HG03139 (cell line): ENCODE measurements at regions not wholly inside any gene's neighbourhood (a gene's known extent, or its start where the extent isn't known, plus 50 kb on each side); places are given as distances from the start of the nearest gene placed in this dataset.
"Not testable (repeated sequence)": the region's sequence is repeated elsewhere in the genome, so short reads cannot be mapped to it uniquely, and the experiment has no call there.

ENCODE experiments used
- ATAC-seq: cut with Tn5 transposase; IDR thresholded peaks from one replicate; pipeline ENCODE4 v1.9.1; 2021; ENCODE audit not compliant: unreplicated experiment

DNA sequence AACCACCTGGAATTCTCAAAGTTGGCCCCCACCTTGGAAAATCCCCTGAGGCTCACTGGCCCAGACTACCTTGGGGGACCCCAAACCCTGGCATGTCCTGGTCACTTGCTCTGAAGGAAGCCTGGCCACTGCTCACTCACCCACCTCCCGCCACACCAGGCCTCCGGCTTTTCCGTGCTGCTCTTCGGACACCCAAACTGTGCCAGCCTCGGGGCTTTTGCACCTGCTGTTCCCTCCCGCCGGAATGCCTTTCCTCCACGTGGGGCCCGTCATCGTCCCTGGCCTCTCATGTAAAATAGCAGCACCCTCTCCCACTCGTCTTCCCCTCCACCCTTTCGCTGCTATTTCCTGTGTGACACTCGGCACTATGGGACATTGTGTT lies 87.2 kb upstream of the NCOR2 start:
- no peak for ATAC-seq

DNA sequence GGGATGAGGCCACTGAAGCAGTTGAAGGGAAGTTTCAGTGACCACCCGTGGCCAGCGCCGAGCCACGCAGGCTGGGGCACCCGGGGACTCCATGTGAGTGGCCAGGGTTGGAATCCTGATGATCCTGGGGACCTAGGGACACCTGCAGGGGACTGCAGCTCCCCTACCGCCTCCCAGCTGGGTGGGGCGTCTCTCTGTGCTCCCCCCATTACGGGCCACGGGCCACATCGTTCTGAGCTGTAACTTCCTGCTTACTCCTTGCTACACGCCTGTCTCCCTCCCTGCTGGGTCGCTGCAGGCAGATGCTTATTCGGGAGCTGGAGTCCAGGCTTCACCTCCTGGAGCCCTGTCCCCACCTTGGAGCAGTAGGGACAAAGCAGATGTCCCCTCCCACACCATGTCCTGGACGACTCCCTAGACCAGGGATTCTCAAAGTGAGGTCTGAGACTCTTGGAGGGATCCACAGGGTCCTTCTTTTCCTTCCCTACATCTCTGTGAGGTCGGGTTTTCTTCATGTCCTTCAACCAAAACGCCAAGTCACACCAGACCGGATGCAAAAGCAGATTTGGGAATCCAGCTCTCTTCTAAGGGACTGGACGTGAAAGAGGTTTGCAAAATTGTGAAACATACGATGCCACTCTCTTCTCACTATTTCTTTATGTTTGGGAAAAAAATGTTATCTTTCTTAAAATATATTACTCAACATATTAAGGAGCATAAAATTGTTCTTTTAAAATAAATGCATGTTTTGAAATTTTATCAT lies 85.9 kb upstream of the NCOR2 start:
- no peak for ATAC-seq

DNA sequence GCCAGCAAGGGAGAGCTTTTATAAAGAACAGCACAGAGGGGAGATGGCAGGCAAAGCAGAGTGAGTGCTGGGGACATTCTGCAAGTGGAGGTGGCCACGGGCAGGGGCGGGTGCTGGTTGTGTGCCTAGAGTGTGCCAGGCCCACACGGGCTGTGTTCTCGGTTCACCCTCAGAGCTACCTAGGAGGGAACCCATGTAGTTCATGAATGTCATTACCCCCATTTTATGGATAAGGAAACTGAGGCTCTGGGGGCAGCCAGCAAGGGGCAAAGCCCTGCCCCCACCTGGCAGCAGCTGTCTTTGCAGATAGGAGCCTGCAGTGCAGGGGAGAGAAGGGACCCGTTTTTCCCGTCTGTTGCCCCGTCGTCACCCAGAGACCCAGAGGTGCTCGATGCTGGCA lies 85.2 kb upstream of the NCOR2 start:
- no peak for ATAC-seq

DNA sequence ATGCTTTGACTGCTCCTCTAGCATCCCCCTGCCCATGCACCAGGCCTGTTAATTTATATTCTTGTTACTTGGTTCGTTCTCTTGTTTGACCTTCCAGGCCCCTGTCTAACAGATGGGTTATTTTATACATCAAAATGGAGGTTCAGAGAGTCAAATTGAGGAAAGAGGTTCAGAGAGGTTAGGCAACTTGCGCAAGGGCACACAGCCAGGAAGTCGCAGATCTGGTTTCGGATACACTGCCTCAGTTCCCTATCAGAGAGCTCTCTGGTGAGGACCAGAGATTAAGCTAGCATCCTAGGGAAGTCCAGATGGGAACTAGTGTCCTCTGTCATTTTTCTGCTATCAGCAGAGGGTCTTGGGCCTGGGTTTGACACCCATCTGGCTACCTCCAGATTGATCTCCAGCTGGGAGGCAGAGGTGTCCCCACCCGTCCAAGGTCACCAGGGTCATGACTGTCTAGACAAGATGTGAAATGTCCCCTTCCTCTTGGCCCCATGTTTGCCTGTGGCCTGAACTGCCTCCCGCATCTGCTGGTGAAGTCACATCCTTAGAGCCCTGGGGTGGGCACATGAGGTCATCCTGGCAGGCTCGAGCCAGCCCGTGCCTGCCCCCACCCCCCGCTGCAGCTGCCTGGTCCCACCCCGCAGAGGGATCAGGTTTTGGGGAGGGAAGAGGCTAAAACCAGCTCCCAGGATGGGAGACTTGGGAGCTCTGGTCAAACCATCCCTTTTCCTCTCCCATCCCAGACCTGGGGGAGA lies 84.3 kb upstream of the NCOR2 start:
- no peak for ATAC-seq

DNA sequence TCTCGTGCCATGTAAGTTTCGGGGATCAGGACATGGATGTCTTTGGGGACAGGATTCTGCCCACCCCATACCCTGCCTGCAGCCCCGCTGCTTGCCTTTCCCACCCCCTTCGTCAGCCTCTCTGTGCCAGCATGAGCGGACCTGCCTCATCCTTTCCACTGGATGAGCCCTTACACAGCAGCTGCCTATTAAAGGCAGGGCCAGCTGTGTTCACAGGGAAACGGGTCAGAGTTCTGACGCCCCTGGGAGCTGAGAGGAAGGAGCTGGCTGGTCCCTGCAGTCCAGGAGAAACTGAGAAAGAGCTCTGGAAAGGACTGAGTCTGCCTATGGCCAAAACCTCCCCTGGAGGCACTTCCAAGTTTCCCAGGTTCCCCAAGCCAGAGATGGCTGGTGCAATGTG lies 83.5 kb upstream of the NCOR2 start:
- no peak for ATAC-seq

DNA sequence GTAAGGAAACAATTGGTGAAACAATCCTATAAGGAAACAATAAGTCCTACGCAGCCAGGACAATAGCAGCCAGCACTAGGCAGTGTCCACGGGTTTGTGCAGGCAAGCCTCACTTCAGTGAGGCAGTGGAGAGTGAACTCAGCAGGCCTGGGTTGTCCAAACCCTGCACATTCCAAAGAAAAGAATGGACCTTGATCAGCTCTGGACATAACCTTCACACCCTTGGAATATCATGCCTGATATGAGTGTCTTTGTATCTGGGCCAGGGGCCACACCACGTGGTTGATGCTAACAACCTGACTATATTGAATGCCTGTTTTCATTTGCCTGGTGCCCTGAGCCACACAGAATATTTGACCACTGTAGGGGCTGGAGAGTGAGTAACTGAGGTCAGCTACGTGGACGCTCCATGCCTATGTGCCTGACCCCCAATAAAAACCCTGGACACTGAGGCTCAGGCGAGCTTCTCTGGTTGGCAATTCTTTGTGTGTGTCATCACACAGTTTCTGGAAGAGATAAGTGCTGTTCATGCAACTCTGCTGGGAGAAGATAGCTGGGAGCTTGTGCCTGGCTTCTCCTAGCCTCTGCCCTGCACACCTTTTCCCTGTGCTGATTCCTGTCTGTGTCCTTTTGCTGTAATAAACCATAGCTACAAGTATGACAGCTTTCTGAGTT lies 81.4 kb upstream of the NCOR2 start:
- no peak for ATAC-seq

DNA sequence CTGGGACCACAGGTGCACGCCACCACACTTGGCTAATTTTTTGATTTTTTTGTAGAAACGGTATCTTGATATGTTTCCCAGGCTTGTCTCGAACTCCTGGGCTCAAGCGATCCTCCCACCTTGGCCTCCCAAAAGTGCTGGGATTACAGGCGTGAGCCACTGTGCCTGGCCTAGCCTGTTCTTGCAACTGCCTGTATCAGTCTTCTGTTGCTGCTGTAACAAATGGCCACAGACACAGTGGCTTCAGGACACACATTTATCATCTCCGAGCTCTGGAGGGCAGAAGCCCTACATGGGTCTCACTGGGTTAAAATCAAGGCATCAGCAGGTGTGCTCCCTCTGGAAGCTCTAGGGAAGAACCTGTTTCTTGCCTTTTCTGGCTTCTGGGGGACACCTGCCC lies 79.9 kb upstream of the NCOR2 start:
- no peak for ATAC-seq

DNA sequence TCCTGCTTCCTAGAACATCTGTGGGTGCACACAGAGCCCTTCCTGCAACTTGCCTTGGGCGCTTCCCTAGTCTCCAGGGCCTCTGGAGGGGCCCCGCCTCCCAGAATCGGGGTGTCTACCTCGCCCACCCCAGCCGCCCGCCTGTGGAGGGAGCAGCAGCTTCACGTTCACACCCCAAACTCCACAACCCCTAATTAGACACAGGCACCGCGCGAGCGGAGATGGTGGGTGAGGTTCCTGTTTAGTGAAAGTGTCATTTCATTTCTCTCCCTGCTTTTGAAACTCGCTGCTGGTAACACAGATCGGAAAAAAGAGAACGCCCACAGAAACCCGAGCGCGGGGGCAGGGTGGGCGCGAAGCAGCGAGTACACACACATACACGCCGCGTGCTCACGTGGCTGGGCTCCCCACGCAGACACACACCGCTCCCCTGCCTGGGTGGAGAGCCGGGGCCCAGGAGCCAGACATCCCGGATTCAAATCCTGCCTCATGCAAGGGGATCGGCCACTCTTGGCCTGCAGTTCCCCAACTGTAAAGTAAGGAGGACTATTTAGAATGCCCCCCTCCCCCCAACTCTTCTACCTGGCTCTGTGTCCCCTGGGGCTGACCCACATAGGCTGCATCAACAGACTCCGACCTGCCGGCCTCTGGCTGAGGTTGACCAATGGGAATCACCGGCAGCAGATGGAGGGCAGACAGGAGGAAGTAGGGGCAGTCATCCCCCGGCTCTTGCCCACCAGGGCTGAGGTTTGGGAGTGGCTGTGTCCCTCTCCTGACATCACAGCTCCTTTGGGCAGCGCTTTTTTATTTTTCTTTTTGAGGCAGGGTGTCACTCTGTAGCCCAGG lies 79.2 kb upstream of the NCOR2 start:
- no peak for ATAC-seq

DNA sequence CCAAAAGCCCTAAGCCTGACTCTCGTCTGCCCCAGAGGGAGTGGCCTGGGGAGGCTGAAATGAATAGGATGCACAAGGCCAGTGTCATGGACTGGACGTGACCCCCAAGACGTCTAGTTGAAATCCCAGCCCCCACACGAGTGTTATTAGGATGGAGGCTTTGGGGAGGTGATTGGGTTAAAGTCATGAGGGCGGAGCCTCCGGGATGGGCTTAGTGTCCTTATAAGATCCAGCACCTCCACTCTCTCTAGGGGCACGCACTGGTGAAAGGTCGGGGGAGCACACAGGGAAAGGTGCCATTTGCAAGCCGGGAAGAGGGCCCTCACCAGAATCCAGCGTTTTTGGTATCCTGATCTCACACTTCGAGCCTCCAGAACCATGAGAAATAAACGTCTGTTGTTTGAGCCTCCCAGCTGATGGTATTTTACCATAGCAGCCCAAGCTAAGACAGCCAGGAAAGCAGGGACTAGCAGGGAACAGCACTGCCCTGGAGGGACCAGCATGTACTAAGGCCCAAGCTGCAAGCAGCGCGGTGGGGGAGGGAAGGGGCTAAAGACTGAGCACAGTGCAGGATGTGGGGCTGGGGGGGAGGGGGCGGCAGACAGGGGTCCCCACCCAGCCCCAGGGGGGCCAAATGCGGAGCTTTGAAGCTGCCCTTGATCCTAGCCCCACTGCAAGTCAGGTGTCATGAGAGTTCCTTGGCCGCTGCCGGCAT lies 78.3 kb upstream of the NCOR2 start:
- no peak for ATAC-seq

DNA sequence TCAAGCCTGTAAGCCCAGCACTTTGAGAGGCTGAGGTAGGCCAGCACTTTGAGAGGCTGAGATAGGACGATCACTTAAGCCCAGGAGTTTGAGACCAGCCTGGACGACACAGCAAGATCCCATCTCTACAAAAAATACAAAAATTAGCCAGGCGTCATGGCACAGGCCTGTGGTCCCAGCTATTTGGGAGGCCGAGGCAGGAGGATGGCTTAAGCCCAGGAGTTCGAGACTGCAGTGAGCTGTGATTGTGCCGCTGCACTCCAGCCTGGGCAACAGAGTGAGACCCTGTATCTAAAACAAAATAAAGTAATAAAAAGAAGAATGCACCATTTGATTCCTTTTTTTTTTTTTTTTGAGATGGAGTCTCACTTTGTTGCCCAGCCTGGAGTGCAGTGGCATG lies 76.4 kb upstream of the NCOR2 start:
- not testable (repeated sequence) for ATAC-seq

DNA sequence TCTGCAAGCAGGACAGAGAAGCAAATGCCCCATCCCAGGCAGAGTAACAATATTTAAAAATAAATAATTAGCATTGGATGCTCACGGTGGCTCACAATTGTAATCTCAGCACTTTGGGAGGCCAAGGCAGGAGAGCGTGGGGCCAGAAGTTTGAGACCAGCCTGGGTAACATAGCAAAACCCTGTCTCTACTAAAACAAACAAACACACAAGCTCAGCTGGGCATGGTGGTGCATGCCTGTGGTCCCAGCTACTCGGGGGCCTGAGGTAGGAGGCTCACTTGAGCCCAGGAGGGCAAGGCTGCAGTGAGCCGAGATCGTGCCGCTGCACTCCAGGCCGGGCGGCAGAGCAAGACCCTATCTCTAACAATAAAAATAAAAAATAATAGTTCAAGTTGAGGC lies 74.7 kb upstream of the NCOR2 start:
- ATAC-seq, result no peak

DNA sequence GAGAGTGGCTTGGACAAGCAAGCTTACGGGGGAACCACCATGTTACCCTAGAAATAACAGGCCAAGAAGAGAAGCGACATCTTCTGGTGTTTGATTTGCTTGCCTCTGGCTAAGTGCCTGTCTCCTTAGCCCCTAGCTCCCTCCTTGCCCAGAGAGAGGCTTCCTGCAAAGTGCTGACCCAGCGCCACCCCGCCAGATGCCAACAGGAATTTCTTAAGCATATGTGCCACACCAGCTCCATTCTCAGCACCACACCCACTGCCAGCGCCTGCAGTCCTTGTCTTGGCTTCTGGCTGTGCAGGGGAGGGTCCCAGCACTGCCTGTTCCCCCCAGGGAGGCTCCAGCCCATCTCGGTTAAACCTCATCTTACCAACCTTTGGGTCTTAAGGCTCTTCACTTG lies 74.2 kb upstream of the NCOR2 start:
- no peak for ATAC-seq

DNA sequence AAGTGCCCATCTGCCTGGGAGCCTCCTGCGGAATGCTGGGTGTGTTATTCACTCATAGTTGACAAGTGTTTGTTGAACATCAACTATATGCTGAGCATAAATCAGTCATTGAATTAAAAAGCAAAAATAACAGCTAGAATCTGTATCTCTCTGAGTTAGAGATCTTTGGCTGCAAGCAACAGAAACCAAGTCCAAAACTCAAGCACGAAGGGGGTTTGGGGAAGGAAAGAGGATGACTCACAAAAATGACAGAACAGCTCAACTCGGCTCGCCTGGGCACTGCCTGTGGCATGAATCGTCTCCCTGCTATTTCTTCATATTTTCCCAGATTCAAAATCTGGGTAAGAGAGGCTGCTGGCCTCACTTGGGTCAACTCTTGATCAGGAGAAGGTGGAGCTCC lies 72.6 kb upstream of the NCOR2 start:
- ATAC-seq, result no peak

DNA sequence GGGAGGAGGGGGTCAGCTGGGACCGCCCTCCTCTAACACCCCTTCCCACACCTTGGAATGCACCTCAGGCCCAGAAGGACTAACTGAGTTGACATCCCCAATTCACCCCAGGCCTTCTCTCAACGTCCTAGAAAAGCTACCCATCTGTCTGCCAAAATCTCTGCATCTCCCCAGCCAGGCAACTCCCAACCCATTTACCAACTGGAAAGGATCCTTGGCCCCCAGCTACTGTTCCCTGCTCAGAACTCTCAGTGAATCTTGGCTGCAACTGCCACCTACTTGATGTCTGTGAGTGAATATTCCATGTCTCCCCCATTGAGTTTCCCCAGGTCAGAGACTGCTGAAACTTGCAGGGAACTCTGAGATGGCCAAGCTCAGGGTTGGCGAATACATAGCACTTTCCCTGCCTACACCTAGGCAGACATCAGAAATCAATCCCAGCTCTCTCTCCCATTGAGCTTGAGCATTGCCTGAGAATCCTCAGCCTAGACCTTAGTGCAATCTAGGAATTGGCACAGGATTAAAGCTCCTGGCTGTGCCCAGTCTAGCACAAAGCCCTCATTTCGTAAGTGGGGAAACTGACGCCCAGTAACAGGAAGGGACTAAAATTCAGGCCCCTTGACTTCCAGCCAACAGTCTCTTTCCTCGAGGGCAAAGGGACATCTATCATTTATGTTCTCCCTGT lies 71.9 kb upstream of the NCOR2 start:
- ATAC-seq, result no peak

DNA sequence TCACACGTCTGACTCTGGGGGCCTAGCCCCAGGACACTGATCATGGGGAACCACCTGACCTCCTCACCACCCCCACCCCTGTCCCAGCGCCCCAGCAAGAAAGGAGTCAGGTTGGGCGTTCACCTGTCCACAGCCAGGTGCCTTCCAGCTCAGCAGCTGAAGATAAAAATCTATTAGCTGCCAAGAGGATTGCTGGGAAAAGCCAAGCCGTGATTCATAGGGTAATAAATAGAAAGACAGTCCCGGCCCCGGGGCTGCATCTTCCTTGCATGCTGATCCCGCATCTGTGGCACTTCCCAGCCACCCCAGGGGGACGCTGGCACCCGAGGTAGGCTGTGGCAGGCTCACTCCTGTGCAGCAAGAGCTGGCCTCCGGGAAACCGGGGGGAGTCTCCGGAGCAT lies 70.2 kb upstream of the NCOR2 start:
- no peak for ATAC-seq

DNA sequence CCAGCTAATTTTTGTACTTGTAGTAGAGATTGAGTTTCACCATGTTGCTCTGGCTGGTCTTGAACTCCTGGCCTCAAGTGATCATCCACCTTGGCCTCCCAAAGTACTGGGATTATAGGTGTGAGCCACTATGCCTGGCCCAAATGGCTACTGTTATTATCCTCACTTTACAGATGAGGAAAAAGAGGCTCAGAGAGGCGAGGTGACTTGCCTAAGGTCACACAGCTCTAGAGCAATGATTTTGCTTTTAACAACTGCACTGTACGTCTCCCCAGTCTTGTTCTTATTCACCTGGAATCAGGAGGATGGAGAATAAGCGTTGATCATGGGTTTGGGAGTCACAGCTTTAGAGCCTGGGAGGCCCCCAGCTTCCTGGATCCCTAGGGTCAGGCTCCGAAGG lies 69.8 kb upstream of the NCOR2 start:
- no peak for ATAC-seq

DNA sequence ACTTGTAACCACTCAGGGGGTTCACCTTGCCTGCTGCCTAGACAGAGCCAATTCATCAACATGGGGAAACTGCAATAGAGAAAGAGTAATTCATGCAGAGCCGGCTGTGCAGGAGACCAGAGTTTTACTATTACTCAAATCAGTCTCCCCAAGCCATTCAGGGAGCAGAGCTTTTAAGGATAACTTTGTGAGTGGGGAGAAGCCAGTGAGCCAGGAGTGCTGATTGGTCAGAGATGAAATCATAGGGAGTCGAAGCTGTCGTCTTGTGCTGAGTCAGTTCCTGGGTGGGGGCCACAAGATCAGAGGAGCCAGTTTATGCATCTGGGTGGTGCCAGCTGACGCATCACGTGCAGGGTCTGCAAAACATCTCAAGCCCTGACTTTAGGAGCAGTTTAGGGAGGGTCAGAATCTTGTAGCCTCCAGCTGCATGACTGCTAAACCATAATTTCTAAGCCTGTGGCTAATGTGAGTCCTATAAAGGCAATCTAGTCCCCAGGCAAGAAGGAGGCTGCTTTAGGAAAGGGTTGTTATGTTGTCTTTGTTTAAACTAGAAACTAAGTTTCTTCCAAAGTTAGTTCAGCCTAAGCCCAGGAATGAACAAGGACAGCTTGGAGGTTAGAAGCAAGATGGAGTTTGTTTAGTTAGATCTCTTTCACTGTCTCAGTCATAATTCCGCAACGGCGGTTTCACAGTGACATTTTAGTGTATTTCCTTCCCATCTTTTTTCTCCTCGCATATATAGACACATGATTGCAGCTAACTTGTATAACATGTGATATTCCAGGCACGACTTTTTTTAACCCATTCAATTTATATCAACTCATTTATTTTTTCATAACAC lies 68.9 kb upstream of the NCOR2 start:
- ATAC-seq, result no peak

DNA sequence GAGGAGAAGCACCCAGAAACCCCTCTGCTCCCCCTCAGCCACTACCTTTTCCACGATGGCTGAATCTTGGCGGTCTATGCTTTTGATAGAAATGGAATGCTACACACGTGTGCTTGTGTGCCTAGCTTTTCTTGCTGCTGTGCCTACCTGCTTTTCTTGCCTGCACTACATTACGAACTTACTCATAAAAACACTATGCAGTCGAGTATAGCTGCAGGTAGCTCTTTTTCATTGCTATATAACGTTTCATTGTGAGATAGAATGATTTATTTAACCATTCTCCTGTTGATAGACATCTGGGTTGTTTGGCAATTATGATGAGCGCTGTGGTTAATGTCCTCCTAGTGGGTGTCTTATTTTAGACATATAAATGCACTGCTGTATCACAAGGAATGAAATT lies 67.9 kb upstream of the NCOR2 start:
- ATAC-seq, result no peak
